ENCODE measurements at regions not wholly inside any gene's neighbourhood (a gene's known extent, or its start where the extent isn't known, plus 50 kb on each side); places are given as distances from the start of the nearest gene placed in this dataset.

GRCh38 chr10:105986912-105987635 lies 1177.4 kb downstream of the SORCS1 start:
- TF ChIP-seq, protein P1, sequence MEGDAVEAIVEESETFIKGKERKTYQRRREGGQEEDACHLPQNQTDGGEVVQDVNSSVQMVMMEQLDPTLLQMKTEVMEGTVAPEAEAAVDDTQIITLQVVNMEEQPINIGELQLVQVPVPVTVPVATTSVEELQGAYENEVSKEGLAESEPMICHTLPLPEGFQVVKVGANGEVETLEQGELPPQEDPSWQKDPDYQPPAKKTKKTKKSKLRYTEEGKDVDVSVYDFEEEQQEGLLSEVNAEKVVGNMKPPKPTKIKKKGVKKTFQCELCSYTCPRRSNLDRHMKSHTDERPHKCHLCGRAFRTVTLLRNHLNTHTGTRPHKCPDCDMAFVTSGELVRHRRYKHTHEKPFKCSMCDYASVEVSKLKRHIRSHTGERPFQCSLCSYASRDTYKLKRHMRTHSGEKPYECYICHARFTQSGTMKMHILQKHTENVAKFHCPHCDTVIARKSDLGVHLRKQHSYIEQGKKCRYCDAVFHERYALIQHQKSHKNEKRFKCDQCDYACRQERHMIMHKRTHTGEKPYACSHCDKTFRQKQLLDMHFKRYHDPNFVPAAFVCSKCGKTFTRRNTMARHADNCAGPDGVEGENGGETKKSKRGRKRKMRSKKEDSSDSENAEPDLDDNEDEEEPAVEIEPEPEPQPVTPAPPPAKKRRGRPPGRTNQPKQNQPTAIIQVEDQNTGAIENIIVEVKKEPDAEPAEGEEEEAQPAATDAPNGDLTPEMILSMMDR (IDR thresholded peaks at IDR 0.05; ENCODE audit: poor library complexity), result no peak
- TF ChIP-seq EZH2phosphoT487 (IDR thresholded peaks at IDR 0.05; ENCODE audit: low read depth, severe bottlenecking, unreplicated experiment) (no peak), EZH2 (IDR thresholded peaks at IDR 0.05; ENCODE audit: borderline replicate concordance) (no peak)
